ENCODE measurements at regions not wholly inside any gene's neighbourhood (a gene's known extent, or its start where the extent isn't known, plus 50 kb on each side); places are given as distances from the start of the nearest gene placed in this dataset.

DNA sequence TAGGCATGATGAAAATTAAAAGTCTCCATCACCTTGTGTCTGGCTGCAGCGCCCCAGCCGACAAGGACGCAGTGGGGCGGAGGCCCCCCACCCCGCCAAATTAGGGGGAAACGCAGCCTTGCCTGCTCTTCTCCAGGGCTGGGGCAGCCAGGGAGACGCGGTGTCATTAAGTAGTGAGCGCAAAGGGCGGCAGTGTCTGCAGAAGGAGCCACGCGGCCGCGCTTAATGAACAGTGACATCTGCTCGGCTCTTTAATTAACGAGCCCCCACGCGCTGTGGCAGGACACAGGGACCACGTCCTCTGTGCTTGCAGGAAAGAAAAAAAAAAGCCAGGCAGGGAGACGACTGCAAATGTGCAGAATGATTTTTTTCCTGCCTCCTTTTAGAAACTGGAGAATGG is 93.4 kb upstream of the NCOR2 start:
- TF ChIP-seq, protein P1, sequence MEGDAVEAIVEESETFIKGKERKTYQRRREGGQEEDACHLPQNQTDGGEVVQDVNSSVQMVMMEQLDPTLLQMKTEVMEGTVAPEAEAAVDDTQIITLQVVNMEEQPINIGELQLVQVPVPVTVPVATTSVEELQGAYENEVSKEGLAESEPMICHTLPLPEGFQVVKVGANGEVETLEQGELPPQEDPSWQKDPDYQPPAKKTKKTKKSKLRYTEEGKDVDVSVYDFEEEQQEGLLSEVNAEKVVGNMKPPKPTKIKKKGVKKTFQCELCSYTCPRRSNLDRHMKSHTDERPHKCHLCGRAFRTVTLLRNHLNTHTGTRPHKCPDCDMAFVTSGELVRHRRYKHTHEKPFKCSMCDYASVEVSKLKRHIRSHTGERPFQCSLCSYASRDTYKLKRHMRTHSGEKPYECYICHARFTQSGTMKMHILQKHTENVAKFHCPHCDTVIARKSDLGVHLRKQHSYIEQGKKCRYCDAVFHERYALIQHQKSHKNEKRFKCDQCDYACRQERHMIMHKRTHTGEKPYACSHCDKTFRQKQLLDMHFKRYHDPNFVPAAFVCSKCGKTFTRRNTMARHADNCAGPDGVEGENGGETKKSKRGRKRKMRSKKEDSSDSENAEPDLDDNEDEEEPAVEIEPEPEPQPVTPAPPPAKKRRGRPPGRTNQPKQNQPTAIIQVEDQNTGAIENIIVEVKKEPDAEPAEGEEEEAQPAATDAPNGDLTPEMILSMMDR (IDR thresholded peaks at IDR 0.05; ENCODE audit: low read depth, low read length, poor library complexity, severe bottlenecking) = no peak
- no peak for TF ChIP-seq EZH2phosphoT487 (IDR thresholded peaks at IDR 0.05; ENCODE audit: borderline replicate concordance, low read length)

Measured in DOHH2 (cell line).